Right lobe of liver (tissue), 4 donors: ENCODE measurements at regions not wholly inside any gene's neighbourhood (a gene's known extent, or its start where the extent isn't known, plus 50 kb on each side); places are given as distances from the start of the nearest gene placed in this dataset.

ENCODE experiments used
- POLR2A ChIP-seq: fragments of 450-650 bp; IDR thresholded peaks from one replicate; pipeline ENCODE4 v1.6.1; 2017; ENCODE audit warnings: antibody characterized with exemption, mild to moderate bottlenecking
- TF ChIP-seq, protein P1 (sequence below), 4 donors: fragments of 200-600 bp in 3 of 4; fragments of 450-650 bp in 1 of 4; IDR thresholded peaks; one replicate each; pipeline versions ENCODE4 v1.5.1 to v1.8.0; 2016 to 2022; ENCODE audit warnings: antibody characterized with exemption in 4 of 4, mild to moderate bottlenecking in 2 of 4
- donor health status: DM: no; HTN: no; CAD: no.
- donor health status: DM: no; HTN: no; CAD: no.
- donor health status: DM: no; HTN: yes; CAD: no.

- TF ChIP-seq, protein P1, sequence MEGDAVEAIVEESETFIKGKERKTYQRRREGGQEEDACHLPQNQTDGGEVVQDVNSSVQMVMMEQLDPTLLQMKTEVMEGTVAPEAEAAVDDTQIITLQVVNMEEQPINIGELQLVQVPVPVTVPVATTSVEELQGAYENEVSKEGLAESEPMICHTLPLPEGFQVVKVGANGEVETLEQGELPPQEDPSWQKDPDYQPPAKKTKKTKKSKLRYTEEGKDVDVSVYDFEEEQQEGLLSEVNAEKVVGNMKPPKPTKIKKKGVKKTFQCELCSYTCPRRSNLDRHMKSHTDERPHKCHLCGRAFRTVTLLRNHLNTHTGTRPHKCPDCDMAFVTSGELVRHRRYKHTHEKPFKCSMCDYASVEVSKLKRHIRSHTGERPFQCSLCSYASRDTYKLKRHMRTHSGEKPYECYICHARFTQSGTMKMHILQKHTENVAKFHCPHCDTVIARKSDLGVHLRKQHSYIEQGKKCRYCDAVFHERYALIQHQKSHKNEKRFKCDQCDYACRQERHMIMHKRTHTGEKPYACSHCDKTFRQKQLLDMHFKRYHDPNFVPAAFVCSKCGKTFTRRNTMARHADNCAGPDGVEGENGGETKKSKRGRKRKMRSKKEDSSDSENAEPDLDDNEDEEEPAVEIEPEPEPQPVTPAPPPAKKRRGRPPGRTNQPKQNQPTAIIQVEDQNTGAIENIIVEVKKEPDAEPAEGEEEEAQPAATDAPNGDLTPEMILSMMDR (IDR thresholded peaks at IDR 0.05): no peak
- TF ChIP-seq POLR2A: no peak
Measured at GRCh38 chr2:157059036-157059435, 198.5 kb upstream of the GALNT5 start.
